ENCODE measurements at regions not wholly inside any gene's neighbourhood (a gene's known extent, or its start where the extent isn't known, plus 50 kb on each side); places are given as distances from the start of the nearest gene placed in this dataset.

- Histone ChIP-seq H3K79me2 (replicated peaks; ENCODE audit: insufficient read depth) (no peaks in the 10 kb centered on the region), H3K9me2 (ENCODE audit: insufficient read depth) (0 out of 2 replicates have a peak, but pooled peaks cover 13% of the 10 kb centered on the region), H3F3A (replicated peaks; ENCODE audit: low read depth) (no peaks in the 10 kb centered on the region), H3K4me1 (ENCODE audit: insufficient read depth) (peaks cover 11% of the 10 kb centered on the region), H3K4me3 (no peak overlapping the region), H4K20me1 (replicated peaks; ENCODE audit: insufficient read depth) (no peaks in the 10 kb centered on the region), H3K27me3 (ENCODE audit: insufficient read depth) (no peaks in the 10 kb centered on the region), H3K4me2 (no peak overlapping the region), H3K36me3 (ENCODE audit: insufficient read depth) (no peaks in the 10 kb centered on the region), H2AFZ (0 out of 2 replicates have a peak overlapping the region, but pooled peaks have one; percentile 56), H3K27ac (ENCODE audit: low read depth) (no peak overlapping the region)
- Mint-ChIP-seq H3K27me3 (ENCODE audit: insufficient read depth, low read depth, poor library complexity) (peaks cover 2% of the 10 kb centered on the region), H3K36me3 (ENCODE audit: low read depth) (peaks cover 5% of the 10 kb centered on the region; the same call in 2 of the 3 replicates), H3K4me3 (no peak overlapping the region), H3K9me3 (peaks cover 4% of the 10 kb centered on the region; the same call in 2 of the 3 replicates), H3K4me1 (peaks cover 11% of the 10 kb centered on the region), H3K27ac (no peak overlapping the region)
- TF ChIP-seq, protein P1, sequence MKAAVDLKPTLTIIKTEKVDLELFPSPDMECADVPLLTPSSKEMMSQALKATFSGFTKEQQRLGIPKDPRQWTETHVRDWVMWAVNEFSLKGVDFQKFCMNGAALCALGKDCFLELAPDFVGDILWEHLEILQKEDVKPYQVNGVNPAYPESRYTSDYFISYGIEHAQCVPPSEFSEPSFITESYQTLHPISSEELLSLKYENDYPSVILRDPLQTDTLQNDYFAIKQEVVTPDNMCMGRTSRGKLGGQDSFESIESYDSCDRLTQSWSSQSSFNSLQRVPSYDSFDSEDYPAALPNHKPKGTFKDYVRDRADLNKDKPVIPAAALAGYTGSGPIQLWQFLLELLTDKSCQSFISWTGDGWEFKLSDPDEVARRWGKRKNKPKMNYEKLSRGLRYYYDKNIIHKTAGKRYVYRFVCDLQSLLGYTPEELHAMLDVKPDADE (IDR thresholded peaks at IDR 0.05): no peak
- TF ChIP-seq JUNB (IDR thresholded peaks at IDR 0.05; ENCODE audit: unreplicated experiment): no peak
- no peak for TF ChIP-seq ZNF331 (CRISPR knock-in tag; IDR thresholded peaks at IDR 0.05; ENCODE audit: low read depth)
- DNase-seq (ENCODE audit: low spot score): no peak
- no peak for ATAC-seq
These were observed 1238.9 kb upstream of the MIR17HG start for GRCh38 chr13:90108547-90108946.

DNA sequence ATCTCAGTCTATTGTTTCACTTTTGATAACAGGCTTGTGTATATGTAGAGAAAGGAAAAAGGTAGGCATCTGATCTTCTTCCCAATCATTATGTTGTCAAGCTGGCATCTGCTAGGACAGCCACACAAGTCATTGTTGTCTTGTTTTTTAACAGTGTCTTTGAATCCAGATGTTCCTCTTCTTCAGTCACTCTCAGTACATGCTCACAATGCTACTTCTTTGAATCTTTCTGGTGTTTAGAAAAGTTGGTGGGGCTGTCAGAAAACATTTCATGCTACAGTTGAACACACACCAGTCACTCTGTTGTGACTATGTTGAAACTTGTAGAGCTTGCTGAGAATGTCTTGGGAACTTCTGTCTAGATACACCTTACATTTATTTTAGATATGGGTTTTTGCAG is 1231.4 kb upstream of the MIR17HG start:
- Histone ChIP-seq H3K79me2 (replicated peaks; ENCODE audit: insufficient read depth) (no peaks in the 10 kb centered on the region), H3K9me2 (ENCODE audit: insufficient read depth) (peaks cover 2% of the 10 kb centered on the region; the same call in 1 of the 2 replicates), H2AFZ (no peak overlapping the region), H3F3A (replicated peaks; ENCODE audit: low read depth) (no peaks in the 10 kb centered on the region), H3K27ac (ENCODE audit: low read depth) (no peak overlapping the region), H3K4me1 (ENCODE audit: insufficient read depth) (no peaks in the 10 kb centered on the region), H3K4me2 (no peak overlapping the region), H3K36me3 (ENCODE audit: insufficient read depth) (no peaks in the 10 kb centered on the region), H4K20me1 (replicated peaks; ENCODE audit: insufficient read depth) (no peaks in the 10 kb centered on the region), H3K27me3 (ENCODE audit: insufficient read depth) (no peaks in the 10 kb centered on the region), H3K4me3 (no peak overlapping the region)
- H3K27me3 Mint-ChIP-seq (ENCODE audit: insufficient read depth, low read depth, poor library complexity): no peaks in the 10 kb centered on the region
- DNase-seq (ENCODE audit: low spot score) (no peak), ATAC-seq (no peak)
- H3K36me3 Mint-ChIP-seq (ENCODE audit: low read depth): peaks cover 9% of the 10 kb centered on the region; the same call in 1 of the 3 replicates
- H3K4me1 Mint-ChIP-seq: no peaks in the 10 kb centered on the region; the same call in 2 of the 3 replicates
- H3K4me3 Mint-ChIP-seq: no peak overlapping the region
- H3K27ac Mint-ChIP-seq: no peak overlapping the region
- peaks cover 4% of the 10 kb centered on the region; the same call in 2 of the 3 replicates for H3K9me3 Mint-ChIP-seq
- TF ChIP-seq EZH2 (IDR thresholded peaks at IDR 0.05; ENCODE audit: low read depth, unreplicated experiment) (no peak), CREB1 (CRISPR knock-in tag; IDR thresholded peaks at IDR 0.05; ENCODE audit: low read depth) (no peak), JUNB (IDR thresholded peaks at IDR 0.05; ENCODE audit: unreplicated experiment) (no peak), POLR2AphosphoS5 (IDR thresholded peaks at IDR 0.05; ENCODE audit: low read depth) (no peak), CTCF (conservative IDR thresholded peaks at IDR 0.05; ENCODE audit: low read depth in 2 of 2) (no peak), ZNF114 (CRISPR knock-in tag; IDR thresholded peaks at IDR 0.05) (no peak), NANOG (IDR thresholded peaks at IDR 0.05; ENCODE audit: borderline replicate concordance) (no peak)
- TF ChIP-seq, protein P2, sequence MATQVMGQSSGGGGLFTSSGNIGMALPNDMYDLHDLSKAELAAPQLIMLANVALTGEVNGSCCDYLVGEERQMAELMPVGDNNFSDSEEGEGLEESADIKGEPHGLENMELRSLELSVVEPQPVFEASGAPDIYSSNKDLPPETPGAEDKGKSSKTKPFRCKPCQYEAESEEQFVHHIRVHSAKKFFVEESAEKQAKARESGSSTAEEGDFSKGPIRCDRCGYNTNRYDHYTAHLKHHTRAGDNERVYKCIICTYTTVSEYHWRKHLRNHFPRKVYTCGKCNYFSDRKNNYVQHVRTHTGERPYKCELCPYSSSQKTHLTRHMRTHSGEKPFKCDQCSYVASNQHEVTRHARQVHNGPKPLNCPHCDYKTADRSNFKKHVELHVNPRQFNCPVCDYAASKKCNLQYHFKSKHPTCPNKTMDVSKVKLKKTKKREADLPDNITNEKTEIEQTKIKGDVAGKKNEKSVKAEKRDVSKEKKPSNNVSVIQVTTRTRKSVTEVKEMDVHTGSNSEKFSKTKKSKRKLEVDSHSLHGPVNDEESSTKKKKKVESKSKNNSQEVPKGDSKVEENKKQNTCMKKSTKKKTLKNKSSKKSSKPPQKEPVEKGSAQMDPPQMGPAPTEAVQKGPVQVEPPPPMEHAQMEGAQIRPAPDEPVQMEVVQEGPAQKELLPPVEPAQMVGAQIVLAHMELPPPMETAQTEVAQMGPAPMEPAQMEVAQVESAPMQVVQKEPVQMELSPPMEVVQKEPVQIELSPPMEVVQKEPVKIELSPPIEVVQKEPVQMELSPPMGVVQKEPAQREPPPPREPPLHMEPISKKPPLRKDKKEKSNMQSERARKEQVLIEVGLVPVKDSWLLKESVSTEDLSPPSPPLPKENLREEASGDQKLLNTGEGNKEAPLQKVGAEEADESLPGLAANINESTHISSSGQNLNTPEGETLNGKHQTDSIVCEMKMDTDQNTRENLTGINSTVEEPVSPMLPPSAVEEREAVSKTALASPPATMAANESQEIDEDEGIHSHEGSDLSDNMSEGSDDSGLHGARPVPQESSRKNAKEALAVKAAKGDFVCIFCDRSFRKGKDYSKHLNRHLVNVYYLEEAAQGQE (IDR thresholded peaks at IDR 0.05; ENCODE audit: unreplicated experiment): no peak
- TF ChIP-seq, protein P1 (IDR thresholded peaks at IDR 0.05): no peak

Data from GM23338 (cell line).